ENCODE measurements at regions not wholly inside any gene's neighbourhood (a gene's known extent, or its start where the extent isn't known, plus 50 kb on each side); places are given as distances from the start of the nearest gene placed in this dataset.

GRCh38 chr2:228273159-228273558 is 91.7 kb upstream of the SPHKAP start:
- H3K27me3 ChIP-seq (ENCODE audit: insufficient read depth, poor library complexity, severe bottlenecking) = no peaks in the 10 kb centered on the region
- no peak overlapping the region for H3K4me3 ChIP-seq (replicated peaks; ENCODE audit: insufficient read depth, low read length)
- DNase-seq (ENCODE audit: low read depth in 1 of 2, low spot score in 1 of 2) = no peak
- no peak overlapping the region for H3K27ac ChIP-seq (replicated peaks)
- no peak for TF ChIP-seq REST (IDR thresholded peaks at IDR 0.05; ENCODE audit: insufficient replicate concordance, low read depth)
- no peak for TF ChIP-seq GABPA (IDR thresholded peaks at IDR 0.05; ENCODE audit: low read depth)
- no peak for TF ChIP-seq CTCF (IDR thresholded peaks at IDR 0.05; ENCODE audit: insufficient read depth, low read length)
- no peak for TF ChIP-seq POLR2AphosphoS5 (IDR thresholded peaks at IDR 0.05; ENCODE audit: low read depth)
- peak; percentile 6; the same call in 1 of the 2 replicates for TF ChIP-seq SPI1 (IDR thresholded peaks at IDR 0.05; ENCODE audit: borderline replicate concordance, low read depth)

GRCh38 chr2:228269351-228269750 is 87.9 kb upstream of the SPHKAP start:
- TF ChIP-seq POLR2AphosphoS5 (IDR thresholded peaks at IDR 0.05; ENCODE audit: low read depth) = no peak
- Histone ChIP-seq H3K4me3 (replicated peaks; ENCODE audit: insufficient read depth, low read length) (no peak overlapping the region), H3K27ac (replicated peaks) (no peak overlapping the region), H3K27me3 (ENCODE audit: insufficient read depth, poor library complexity, severe bottlenecking) (no peaks in the 10 kb centered on the region)
- DNase-seq (ENCODE audit: low read depth in 1 of 2, low spot score in 1 of 2) = no peak

- H3K4me3 ChIP-seq (replicated peaks; ENCODE audit: insufficient read depth, low read length) = no peak overlapping the region
- no peaks in the 10 kb centered on the region for H3K27me3 ChIP-seq (ENCODE audit: insufficient read depth, poor library complexity, severe bottlenecking)
- no peak overlapping the region for H3K27ac ChIP-seq (replicated peaks)
- TF ChIP-seq GABPA (IDR thresholded peaks at IDR 0.05; ENCODE audit: low read depth) = no peak
- TF ChIP-seq CTCF (IDR thresholded peaks at IDR 0.05; ENCODE audit: insufficient read depth, low read length) = no peak
- TF ChIP-seq REST (IDR thresholded peaks at IDR 0.05; ENCODE audit: insufficient replicate concordance, low read depth) = no peak
- TF ChIP-seq POLR2AphosphoS5 (IDR thresholded peaks at IDR 0.05; ENCODE audit: low read depth) = no peak
- TF ChIP-seq SPI1 (IDR thresholded peaks at IDR 0.05; ENCODE audit: borderline replicate concordance, low read depth) = no peak
- DNase-seq (ENCODE audit: low read depth in 1 of 2, low spot score in 1 of 2) = no peak
Observed at GRCh38 chr2:228268756-228269155, 87.3 kb upstream of the SPHKAP start.

- TF ChIP-seq GABPA (IDR thresholded peaks at IDR 0.05; ENCODE audit: low read depth) (no peak), REST (IDR thresholded peaks at IDR 0.05; ENCODE audit: insufficient replicate concordance, low read depth) (no peak), CTCF (IDR thresholded peaks at IDR 0.05; ENCODE audit: insufficient read depth, low read length) (no peak), SPI1 (IDR thresholded peaks at IDR 0.05; ENCODE audit: borderline replicate concordance, low read depth) (no peak), POLR2AphosphoS5 (IDR thresholded peaks at IDR 0.05; ENCODE audit: low read depth) (no peak)
- H3K27me3 ChIP-seq (ENCODE audit: insufficient read depth, poor library complexity, severe bottlenecking) = no peaks in the 10 kb centered on the region
- no peak overlapping the region for H3K27ac ChIP-seq (replicated peaks)
- no peak for DNase-seq (ENCODE audit: low read depth in 1 of 2, low spot score in 1 of 2)
- no peak overlapping the region for H3K4me3 ChIP-seq (replicated peaks; ENCODE audit: insufficient read depth, low read length)
Observed at GRCh38 chr2:228268301-228268700, 86.8 kb upstream of the SPHKAP start.

All from HL-60 (cell line).